ENCODE measurements at regions not wholly inside any gene's neighbourhood (a gene's known extent, or its start where the extent isn't known, plus 50 kb on each side); places are given as distances from the start of the nearest gene placed in this dataset.

DNA sequence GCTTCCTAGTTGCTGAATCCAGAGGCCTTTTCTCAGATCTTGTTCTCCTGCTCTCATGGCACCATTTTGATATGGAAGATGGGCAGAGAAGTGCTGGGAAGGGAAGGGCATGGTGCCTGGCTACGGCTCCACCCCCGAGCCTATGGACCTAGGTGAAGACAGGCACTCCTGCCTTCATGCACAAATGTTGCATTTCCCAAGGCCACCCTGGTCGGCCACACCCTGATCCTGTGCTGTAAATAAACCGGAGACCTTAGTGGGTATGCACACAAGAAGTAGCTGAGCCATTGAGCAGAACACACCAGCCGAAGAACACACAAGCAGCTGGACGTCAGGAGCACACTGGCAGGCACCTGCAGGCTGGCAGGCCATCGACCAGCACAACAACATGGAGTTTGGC, 261.6 kb downstream of the SHQ1 start:
- no peak for DNase-seq

DNA sequence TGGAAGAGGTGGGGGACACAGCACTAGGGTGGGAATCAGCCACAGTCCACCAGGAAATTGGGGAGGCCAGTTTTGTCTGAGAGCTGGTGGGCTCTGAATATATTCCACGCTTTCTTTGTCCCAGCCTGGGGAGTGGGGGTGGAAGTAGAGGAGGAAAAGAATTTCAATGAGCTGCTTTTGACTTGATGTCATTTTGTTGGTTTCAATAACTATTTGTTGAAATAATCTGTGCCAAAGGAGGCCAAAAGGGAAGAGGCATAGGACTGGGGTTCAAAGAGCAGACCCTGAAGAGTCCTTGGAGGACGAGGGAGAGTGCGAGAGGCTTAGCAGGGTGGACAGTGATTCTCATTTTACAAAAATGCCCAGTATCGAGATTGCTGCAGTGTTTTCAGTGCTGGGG, 262.3 kb downstream of the SHQ1 start:
- no peak for DNase-seq

DNA sequence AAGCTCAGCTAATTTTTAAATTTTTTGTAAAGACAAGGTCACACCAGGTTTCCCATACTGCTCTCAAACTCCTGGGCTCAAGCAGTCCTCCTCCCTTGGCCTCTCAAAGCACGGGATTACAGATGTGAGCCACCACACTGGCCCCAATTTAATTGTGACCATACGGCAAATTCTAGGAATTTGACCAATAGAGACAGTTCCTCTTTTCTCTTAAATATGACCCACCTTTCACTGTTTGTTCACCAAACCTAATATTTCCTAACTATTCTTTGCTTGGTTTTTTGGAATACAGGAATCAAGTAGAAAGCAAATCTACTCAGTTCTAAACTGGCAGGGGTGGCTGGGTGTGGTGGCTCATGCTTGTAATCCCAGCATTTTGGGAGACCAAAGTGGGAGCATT, 264.0 kb downstream of the SHQ1 start:
- no peak for DNase-seq

DNA sequence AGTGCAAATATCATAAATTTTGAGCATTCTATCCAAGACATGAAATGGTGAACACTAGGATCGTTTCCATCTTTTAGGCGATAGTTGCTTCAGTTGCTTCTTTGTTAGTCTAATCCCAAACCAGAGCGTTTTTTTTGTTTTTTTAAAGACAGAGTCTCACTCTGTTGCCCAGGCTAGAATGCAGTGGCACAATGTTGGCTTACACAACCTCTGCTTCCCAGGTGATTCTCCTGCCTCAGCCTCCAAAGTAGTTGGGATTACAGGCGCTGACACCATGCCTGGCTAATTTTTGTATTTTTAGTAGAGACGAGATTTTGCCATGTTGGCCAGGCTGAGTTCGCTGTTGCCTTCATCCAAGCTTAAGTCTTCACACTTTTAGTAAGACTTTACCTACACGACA, 265.3 kb downstream of the SHQ1 start:
- no peak for DNase-seq

DNA sequence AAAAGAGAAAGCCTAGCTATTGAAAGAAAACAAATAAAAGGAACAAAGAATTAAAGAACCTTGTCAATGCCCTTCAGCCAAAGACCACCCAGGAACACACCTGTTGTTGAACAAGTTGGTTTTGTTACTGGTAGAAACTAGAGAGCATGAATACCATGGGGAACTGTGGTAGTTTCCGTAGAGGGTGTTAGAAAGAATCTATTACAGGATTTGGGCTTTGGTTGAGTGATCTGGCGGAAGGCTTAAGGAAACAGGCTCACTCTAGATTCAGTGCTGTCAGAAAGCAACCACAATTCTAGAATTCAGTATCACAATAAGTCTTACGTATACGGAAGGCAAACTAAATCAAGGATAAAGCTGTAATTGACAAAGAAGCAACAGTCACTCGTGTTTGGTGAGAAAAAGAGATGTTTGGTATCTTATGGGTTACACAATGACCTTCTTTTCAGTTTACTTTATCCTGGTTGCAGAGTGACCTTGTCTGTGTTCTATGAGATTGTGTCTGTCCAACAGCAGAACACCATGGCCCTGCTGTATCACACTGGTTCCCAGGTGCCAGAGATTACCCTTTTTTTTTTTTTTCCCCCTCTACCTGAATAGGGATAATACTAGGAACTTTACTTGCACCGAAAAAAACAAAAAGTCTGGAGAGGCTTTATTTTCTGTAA, 265.9 kb downstream of the SHQ1 start:
- no peak for DNase-seq

DNA sequence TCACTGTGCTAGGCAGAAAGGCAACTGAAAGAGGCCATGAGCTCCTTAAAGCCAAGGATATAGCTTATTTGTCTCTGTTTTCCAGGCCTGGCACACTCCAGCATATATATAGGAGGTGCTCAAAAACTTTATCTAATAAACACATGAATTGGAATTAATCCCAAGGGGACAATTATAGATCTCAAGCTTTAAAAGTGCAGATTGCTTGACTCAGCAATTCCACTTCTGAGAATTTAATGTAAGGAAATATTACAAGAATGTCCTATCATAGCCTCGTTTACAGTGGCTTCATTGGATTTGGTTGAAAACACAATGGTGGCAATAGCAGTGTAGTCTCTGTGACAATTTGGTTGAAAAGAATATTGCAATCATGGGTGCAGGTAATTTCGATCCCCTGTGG, 267.3 kb downstream of the SHQ1 start:
- no peak for DNase-seq

DNA sequence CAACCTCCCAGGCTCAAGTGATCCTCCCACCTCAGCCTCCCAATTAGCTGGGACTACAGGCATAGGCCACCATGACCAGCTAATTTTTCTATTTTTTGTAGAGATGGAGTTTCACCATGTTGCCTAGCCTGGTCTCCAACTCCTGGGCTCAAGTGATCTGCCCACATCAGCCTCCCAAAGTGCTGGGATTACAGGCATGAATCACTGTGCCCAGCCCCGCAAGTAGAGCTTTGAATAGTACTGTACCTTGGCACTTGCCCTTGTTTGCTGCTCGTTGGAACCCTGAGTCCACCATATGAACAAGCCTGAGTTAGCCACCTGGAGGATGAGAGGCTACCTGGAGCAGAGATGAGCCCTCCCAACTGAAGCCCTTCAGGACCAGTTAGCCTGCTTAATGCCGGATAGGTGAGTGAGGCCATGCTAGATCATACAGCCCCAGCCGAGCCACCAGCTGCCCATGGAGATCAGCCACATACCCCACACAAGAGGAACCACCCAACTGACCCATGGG, 267.9 kb downstream of the SHQ1 start:
- no peak for DNase-seq

DNA sequence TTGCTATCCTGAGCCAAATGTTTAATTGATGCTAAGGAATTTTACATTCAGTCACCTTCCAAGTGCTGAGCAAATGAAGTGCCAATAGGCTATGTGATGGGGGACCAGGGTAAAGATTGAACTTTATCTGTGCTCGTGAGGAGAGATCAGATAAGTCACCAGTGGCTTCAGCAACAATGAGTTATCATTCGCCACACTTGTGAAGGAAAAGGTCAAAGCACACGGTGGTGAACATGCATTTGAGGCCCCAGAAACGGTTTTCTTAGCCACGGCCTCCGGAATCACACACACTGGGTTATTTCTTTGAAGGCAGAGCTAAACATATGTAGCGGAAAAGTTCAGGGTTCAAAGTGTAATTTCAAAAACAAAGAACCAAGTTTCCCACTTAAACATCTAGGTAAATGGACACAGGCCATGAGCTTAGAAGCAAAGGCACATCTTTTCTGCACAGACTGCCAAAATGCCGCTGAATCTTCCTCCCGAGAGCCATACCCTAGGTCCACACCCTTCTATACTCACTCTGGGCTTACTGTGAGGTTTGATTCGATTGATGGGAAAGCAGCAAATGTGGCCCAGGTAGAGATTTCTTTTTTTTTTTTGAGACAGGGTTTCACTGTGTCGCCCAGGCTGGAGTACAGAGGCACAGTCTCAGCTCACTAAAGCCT, 268.5 kb downstream of the SHQ1 start:
- DNase-seq = no peak

DNA sequence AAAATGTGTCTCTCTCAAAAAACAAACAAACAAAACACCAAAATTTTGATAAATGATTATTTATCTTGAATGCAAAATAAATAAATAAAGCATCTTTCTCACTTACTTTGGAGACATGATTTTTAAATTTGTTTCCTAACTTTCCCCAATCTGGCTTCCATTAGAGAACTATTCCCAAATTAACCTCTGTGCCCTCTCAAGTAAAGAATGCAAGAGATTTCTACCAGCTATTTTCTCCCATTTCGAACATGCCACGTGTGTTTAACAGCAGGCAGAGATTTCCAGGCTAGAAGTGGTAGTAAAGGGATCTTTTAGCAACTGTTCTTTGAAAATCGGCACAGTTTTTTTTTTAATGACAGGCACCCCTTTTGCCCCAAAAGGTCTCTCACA, 269.1 kb downstream of the SHQ1 start:
- no peak for DNase-seq

DNA sequence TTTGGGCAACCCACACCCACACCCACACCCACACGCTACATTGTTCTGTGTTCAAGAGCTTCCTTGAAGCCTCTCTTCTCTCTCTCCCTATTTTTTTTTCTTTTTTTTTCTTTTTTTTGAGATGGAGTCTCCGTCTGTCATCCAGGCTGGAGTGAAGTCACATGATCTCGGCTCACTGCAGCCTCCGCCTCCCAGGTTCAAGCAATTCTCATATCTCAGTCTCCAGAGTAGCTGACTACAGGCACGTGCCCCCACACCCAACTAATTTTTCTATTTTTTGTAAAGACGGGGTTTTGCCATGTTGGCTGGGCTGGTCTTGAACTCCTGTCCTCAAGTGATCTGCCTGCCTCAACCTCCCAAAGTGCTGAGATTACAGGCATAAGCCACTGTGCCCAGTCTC, 271.1 kb downstream of the SHQ1 start:
- no peak for DNase-seq

DNA sequence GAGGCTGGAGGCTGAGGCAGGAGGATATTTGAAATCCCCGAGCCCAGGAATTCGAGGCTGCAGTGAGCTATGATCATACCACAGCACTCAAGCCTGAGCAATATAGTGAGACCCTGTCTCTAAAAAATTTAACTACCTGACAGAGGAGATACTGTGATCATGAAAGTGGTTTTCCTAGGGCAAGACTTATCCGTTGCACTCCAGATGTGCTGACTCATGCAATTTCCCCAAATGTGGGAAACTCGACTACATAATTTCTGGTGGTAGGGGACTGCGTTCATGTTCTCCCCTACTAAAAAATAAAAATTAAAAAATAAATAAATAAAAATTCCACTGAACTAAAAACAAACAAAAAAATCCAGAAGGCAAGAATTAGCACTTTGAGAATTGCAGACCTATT, 271.7 kb downstream of the SHQ1 start:
- no peak for DNase-seq

DNA sequence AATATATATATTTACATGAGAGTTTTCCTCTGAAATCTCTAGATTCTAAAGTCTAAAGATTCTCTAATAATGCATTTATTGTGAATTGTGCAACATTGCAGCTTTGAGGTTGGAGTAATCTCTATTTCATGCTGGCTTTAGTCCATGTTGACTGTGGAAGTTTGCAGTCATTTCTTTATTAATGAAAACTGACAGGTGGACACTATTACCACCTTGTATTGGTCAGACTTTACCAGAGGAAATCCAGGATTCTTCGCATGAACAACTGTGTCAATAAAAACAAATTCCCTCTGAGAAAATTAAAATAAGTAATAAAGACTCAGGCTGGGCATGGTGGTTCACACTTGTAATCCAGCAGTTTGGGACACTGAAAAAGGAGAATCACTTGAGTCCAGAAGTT, 274.1 kb downstream of the SHQ1 start:
- DNase-seq = no peak

DNA sequence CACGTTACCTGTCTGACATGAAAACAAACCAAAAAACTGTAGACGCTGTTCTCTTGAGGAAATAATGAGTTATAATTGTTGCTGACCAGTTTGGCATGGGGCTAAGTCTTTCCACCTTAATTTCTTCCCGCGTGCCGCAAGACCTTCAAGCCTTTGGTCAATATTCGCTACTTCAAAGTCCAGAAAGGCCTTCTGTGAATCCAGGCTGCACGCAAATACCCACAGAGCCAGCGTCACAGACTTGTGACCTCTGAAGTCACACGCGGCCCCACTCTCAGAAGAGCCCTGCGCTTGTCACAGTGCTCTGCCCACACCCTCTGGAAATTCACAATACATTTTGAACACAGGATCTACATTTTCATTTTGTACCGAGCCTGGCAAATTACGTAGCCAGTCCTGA, 275.2 kb downstream of the SHQ1 start:
- no peak for DNase-seq

DNA sequence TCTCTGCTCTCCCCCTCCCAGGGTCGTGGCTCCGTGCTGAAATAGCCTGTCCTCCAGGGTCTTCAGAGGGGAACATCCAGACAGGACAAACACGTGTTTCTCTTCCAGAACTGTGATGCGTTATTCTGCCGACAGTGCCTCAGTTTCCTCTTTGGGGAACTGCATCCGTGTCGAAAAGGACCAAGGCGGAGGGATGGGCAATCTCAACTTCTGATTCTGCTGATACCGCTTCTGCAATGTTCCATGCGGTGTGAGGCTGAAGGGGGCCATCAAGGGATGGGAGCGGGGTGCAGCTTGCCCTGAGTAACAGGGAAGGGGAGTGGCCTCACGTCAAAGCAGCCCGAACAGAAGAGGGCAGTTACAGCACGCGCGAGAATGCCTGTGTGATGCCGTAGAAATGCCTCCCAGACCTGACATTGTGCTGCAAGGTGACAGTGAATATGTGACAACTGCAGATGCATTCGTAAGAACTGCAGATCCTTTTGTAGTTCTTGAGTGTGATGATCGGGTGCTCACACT, 275.7 kb downstream of the SHQ1 start:
- DNase-seq = no peak

DNA sequence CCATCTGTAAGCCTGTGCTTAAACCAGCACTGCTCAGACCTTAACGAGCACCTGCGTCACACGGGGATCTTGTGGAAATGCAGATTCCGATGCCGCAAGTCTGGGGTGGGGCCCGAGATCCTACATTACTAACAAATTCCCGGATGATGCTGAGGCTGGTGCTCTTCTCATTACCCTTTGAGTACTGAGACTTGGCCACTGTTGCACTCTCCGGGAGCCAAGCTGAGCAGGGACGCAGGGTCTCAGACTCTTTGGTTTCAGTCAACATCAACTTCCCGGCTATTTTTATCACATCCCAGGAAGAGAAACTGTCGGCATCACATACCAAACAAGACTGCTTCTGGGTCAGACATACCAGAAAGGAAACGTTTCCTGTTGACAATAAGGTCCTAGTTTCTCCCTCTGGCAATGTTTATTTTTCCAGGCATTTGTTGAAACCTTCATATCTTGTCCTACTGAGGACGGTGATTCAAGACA, 276.6 kb downstream of the SHQ1 start:
- no peak for DNase-seq

DNA sequence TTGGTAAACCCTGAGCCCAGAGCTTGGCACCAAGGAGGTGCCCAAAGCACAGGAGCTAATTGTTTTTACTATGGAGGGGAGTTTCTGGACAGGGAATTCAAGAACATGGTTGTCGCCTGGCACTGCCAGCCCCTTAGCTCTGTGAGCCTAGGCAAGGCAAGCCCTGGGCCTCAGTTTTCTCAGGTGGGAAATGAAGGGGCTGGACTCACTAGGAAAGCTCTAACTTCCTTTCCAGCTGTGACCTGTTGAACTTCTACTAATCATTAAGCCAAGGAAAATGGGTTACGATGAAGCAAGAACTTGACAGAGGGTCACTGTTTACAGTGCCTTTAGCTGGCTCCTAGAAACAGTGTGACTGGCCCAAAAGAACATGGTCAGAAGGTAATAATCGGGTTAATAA, 277.2 kb downstream of the SHQ1 start:
- no peak for DNase-seq

DNA sequence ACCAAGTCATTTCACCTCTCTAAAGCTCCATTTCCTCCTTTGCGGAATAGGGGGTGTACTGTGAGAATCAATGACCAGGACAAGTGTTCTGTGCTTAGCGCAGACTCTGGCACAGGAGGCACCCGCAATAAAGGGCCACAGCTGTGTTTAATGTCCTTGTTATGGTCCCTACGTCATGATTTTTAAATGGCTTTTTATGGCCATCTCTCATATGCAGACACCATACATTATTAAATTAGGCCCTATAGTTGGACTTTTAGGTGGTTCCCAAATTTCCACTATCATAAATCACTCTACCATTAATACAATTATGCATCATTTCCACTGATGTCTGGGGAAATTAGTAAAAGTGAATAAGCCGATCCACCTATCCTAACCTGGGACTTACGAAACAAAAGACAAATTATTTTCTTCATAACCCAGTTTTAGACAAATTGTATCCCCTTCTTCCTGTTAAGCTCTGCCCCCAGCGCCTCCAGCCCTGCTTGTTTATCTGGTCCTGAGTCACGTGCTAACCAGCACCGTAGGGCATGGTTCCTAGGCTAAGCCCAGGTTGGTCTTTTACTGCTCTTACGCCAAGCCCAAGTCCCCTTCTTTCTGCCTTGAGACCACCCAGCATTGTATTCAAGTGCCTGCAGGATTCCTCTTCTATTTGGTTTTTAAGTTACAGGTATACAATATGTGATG, 278.3 kb downstream of the SHQ1 start:
- DNase-seq = no peak

DNA sequence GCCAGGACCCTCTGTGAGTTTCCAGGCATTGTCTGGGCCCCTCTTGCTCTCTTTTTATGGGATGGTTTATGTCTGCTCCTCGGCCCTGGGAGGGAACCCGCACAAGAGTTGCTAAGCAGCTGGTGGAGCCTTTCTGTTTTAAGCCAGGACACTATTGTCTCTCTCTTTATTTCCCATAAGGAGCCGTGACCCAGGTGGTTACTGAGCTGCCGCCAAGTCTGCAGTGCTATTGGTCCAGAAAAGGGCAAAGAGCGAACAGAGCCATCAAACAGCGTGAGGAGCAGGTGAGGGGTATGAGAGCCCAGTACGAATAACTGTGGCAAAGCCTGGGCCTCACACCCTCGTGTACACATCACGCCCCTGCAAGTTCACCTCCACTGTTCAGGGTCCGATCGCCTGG, 280.2 kb downstream of the SHQ1 start:
- DNase-seq = no peak

DNA sequence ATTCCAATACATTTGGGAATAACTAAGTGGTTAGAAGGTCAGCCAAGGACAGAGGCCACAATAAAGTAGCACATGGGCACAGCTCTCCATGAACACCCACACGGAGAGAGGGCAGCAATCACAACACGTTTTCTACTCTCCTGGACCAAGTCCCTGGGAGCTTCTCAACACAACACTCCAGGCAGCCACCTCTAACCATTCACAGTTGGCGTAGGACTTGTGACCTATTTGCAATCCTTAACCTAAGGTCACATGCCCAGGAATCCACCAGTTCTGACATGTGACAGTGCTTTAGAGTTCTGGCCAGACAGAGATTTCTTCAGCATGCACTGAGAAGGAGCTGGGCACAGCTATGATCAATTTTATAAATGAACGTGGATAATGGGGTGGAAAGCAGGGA, 280.8 kb downstream of the SHQ1 start:
- DNase-seq = no peak

DNA sequence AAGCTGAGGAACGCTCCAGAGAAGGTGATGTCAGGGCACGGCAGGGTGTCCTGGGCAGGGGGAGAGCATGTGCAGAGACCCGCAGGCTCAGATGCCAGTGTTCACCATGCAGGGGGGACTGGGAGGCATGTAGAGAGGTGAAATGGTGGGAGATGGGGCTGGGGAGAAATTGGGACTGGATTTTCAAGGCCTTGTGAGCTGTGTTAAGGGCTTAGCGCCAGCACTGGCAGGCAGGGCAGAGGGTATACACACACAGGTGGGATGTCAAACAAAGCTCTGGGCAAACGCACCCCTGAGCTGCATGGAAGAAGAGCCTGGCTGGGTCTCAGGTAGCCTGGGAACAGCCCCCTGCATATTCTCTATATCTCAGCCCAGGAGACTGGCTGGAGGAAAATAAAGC, 282.7 kb downstream of the SHQ1 start:
- no peak for DNase-seq

DNA sequence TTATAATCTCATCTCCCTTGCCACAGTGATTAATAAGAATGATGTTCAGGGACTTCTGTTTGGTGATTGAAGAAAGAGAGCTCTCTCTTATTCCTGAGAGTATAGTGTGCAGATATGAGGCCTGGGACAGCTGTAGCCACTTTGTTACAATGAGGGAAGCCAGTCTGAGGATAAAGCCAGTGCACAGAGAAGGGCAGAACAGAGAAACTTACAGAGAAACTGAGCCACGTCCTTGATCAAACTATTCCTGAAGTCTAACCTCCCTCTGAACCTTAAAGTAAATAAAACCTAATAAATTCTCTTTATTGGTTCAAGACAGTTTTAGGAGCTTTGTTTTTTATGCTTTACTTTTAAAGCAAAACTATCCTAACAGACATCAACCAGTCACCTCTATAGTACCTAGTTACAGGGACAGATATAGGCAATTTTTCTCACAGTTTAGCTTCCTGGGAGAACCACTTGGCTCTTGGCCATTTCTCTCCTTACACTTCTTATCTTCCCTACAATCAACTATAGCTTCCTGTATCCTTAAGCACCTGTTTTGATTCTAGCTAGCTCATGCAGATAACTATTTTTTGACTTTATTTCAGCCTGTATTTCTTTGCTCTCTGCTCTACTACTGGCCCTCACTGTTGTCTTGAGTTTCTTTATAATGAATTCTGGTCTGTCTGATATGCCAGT, 284.4 kb downstream of the SHQ1 start:
- DNase-seq = no peak

DNA sequence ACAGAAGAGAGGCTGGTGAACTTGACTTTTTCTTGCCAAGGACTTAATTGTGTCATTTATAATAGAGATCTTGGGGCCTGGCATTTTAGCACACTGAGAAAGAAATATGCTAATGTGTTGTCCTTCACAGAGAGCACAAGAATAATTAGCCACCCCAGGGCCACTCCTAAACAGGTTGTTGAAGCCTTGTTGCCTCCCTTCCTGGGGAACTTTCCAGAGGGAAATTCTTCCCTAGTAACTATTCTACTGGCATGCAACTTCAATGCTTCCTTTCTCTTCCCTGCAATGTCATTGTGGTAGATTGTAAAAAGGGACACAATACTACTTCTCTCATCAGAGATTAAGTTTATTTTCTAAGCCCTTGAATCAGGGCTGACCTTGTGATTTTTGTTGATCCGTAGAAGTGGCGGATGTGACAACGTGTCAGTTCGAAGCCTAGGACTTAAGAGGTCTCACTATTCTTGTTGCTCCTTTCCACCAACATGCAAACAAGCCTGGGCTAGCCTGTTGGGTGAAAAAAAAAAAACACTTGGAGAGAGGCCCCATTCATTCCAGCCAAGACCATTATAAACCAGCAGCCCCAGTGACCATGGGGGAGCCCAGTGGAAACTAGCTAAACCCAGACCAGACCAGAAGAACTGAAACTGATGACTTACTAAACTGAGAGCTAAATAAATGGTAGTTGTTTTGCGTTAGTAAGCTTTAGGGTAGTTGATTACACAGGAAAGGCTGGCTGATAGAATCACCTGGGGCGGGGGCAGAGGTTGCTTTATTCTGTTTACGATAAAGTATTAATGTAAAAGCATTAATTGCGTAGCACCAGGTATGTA, 287.2 kb downstream of the SHQ1 start:
- no peak for DNase-seq

Measured in NCI-H1694 (cell line).